K562 (cell line): ENCODE measurements at regions not wholly inside any gene's neighbourhood (a gene's known extent, or its start where the extent isn't known, plus 50 kb on each side); places are given as distances from the start of the nearest gene placed in this dataset.

Source experiments
- ATAC-seq: fragments of 200-7000 bp; cut with Tn5 transposase; 3 replicates; pipeline ENCODE4 v1.9.1; 2020; ENCODE audit warnings: moderate library complexity
- BruUV-seq: library from RNA; stranded (reverse); fragments of 400-500 nt; replicated peaks from 2 replicates; lab custom pipeline; 2021; lab: Mats Ljungman, UMichigan
- CTCF ChIA-PET: fragments of 300-600 bp; formaldehyde crosslinking; extraction: SDS; loops from one replicate; lab custom pipeline; 2021; ENCODE audit warnings: low intra/inter-chr PET ratio; lab: Yijun Ruan, JAX
- POLR2A ChIA-PET: fragments of 300-600, 350-650 bp; sonication (Branson Sonifier 250); formaldehyde crosslinking; extraction: SDS; loops from one replicate; lab custom pipeline; 2021; ENCODE audit warnings: antibody characterized with exemption, inconsistent platforms; lab: Yijun Ruan, JAX
- DNase-seq, 4 experiments: peaks; one replicate each; pipeline versions ENCODE4 v3.0.0 to v3.0.0-alpha.2; 2011 to 2018; ENCODE audit warnings: low spot score in 3 of 4, mixed read lengths in 3 of 4; ENCODE audit errors: extremely low read depth in 1 of 4
- FAIRE-seq: peaks from 2 replicates; lab custom pipeline; 2011; peaks lifted over from hg19 to GRCh38; lab: Jason Lieb, UNC
- H2AFZ ChIP-seq: 2 replicates; pipeline ENCODE4 v1.6.0; 2011; ENCODE audit warnings: low read depth, low read length, control low read depth, inconsistent platforms
- H3K27ac ChIP-seq: fragments of 200-600 bp; 3 replicates; pipeline ENCODE4 v1.8.0; 2011; ENCODE audit warnings: low read depth, mild to moderate bottlenecking, control low read depth, inconsistent platforms, low read length, moderate library complexity, mixed read lengths; ENCODE audit errors: extremely low read depth
- H3K27me3 ChIP-seq, 2 experiments: fragments of 300-600 bp in 1 of 2; 2 replicates in 1 of 2; 3 replicates in 1 of 2; pipeline versions ENCODE4 v1.6.0 to v1.8.0; 2011; ENCODE audit warnings: inconsistent platforms in 2 of 2, low read length in 2 of 2, mild to moderate bottlenecking in 1 of 2, mixed read lengths in 1 of 2, moderate library complexity in 1 of 2; ENCODE audit not compliant: control insufficient read depth in 2 of 2, insufficient read depth in 2 of 2
- H3K36me3 ChIP-seq: fragments of 300-600 bp; 3 replicates; pipeline ENCODE4 v1.8.0; 2011; ENCODE audit warnings: mild to moderate bottlenecking, low read length, inconsistent platforms; ENCODE audit not compliant: control insufficient read depth, insufficient read depth
- H3K4me1 ChIP-seq, 2 experiments: fragments of 200-600 bp in 1 of 2; replicated peaks in 1 of 2; 2 replicates in 1 of 2; 3 replicates in 1 of 2; pipeline versions ENCODE4 v1.5.1 to v1.8.0; 2011; ENCODE audit warnings: inconsistent platforms in 2 of 2, low read length in 2 of 2, mild to moderate bottlenecking in 1 of 2, mixed read lengths in 1 of 2, moderate library complexity in 1 of 2; ENCODE audit not compliant: control insufficient read depth in 2 of 2, insufficient read depth in 2 of 2
- H3K4me2 ChIP-seq: 2 replicates; pipeline ENCODE4 v1.6.1; 2011; ENCODE audit warnings: low read length, control low read depth, inconsistent platforms, mixed read lengths; ENCODE audit not compliant: insufficient read depth
- H3K4me3 ChIP-seq: fragments of 200-600 bp; sonication (generic), shearing (Covaris generic); 2 replicates; pipeline ENCODE4 v1.5.1; 2016; ENCODE audit warnings: control low read depth, inconsistent platforms
- H3K79me2 ChIP-seq: fragments of 200-600 bp; 3 replicates; pipeline ENCODE4 v1.8.0; 2011; ENCODE audit warnings: low read length, inconsistent platforms; ENCODE audit not compliant: control insufficient read depth, insufficient read depth
- H3K9ac ChIP-seq, 2 experiments: 2 replicates each; pipeline versions ENCODE4 v1.6.0 to v1.6.1; 2011; ENCODE audit warnings: low read depth in 2 of 2, low read length in 2 of 2, control low read depth in 1 of 2, inconsistent platforms in 1 of 2, mild to moderate bottlenecking in 1 of 2, mixed read lengths in 1 of 2; ENCODE audit not compliant: insufficient read depth in 1 of 2
- H3K9me1 ChIP-seq: one replicate; pipeline ENCODE4 v1.6.0; 2011; ENCODE audit warnings: inconsistent platforms, mild to moderate bottlenecking, low read length, moderate library complexity; ENCODE audit not compliant: control insufficient read depth, insufficient read depth
- H3K9me3 ChIP-seq: replicated peaks from 2 replicates; pipeline ENCODE4 v1.5.1; 2011; ENCODE audit warnings: low read depth, low read length, inconsistent platforms; ENCODE audit not compliant: control insufficient read depth, insufficient read depth
- H4K20me1 ChIP-seq: replicated peaks from 2 replicates; pipeline ENCODE4 v1.6.1; 2011; ENCODE audit warnings: low read length, inconsistent platforms, mixed read lengths; ENCODE audit not compliant: control insufficient read depth, insufficient read depth
- DPF2 ChIP-seq: fragments of 450-650 bp; IDR thresholded peaks from 2 replicates; pipeline ENCODE4 v1.6.1; 2016
- GATAD2B ChIP-seq: fragments of 450-650 bp; IDR thresholded peaks from 2 replicates; pipeline ENCODE4 v1.6.1; 2017; ENCODE audit warnings: mild to moderate bottlenecking, borderline replicate concordance
- KLF16 ChIP-seq: IDR thresholded peaks from 2 replicates; pipeline ENCODE4 v1.6.1; 2016; ENCODE audit warnings: antibody characterized with exemption
- MBD2 ChIP-seq: sonication (generic); IDR thresholded peaks from 2 replicates; pipeline ENCODE4 v1.6.1; 2016; ENCODE audit warnings: low read depth, borderline replicate concordance
- PHF8 ChIP-seq: fragments of 200-600 bp; sonication (generic); IDR thresholded peaks from 2 replicates; pipeline ENCODE4 v1.6.1; 2012; ENCODE audit warnings: mixed run types, mild to moderate bottlenecking, inconsistent platforms, low read length, moderate library complexity, borderline replicate concordance
- PHTF2 ChIP-seq: fragments of 250-450 bp; sonication (Bioruptor Pico); IDR thresholded peaks from 2 replicates; pipeline ENCODE4 v1.5.0; 2021; ENCODE audit warnings: mild to moderate bottlenecking
- POU5F1 ChIP-seq: fragments of 150-350 bp; IDR thresholded peaks from 2 replicates; pipeline ENCODE4 v1.6.1; 2014; ENCODE audit warnings: borderline replicate concordance, low read length, low read depth, mild to moderate bottlenecking; ENCODE audit not compliant: partially characterized antibody
- SMAD4 ChIP-seq: fragments of 250-450 bp; sonication (Bioruptor Pico); conservative IDR thresholded peaks from 2 replicates; pipeline ENCODE4 v1.8.0; 2021; ENCODE audit warnings: inconsistent platforms, mild to moderate bottlenecking, moderate library complexity
- ZFP36 ChIP-seq: fragments of 150-350 bp; IDR thresholded peaks from 2 replicates; pipeline ENCODE4 v1.6.1; 2018; ENCODE audit warnings: low read length, low read depth; ENCODE audit not compliant: partially characterized antibody
- WGBS: fragments of 100-300 bp; shearing (Covaris generic); methylation state at CpG from one replicate; pipeline ENCODE4 v1.1.6; 2016; ENCODE audit warnings: low coverage, mixed read lengths; ENCODE audit not compliant: insufficient coverage; ENCODE audit errors: missing lambda C conversion rate; 5-methylcytosine and 5-hydroxymethylcytosine counted together
- in situ Hi-C: fragments of 300-500 bp; cut with MboI; formaldehyde crosslinking; loops from 4 replicates; pipeline ENCODE4 v1.15.0; 2018; ENCODE audit warnings: inconsistent platforms, mixed read lengths
- intact Hi-C: fragments of 100-400 bp; cut with micrococcal nuclease; formaldehyde crosslinking; loops from 2 replicates; pipeline ENCODE4 v1.14.2; 2022
- TF ChIP-seq, protein P1 (sequence below): fragments of 450-650 bp; IDR thresholded peaks from 2 replicates; pipeline ENCODE4 v1.6.1; 2016; ENCODE audit warnings: low read depth
- TF ChIP-seq, protein P2 (sequence below): fragments of 450-650 bp; formaldehyde crosslinking; IDR thresholded peaks from 2 replicates; pipeline ENCODE4 v1.4.0; 2022; ENCODE audit warnings: mild to moderate bottlenecking, moderate library complexity
- TF ChIP-seq, protein P3 (sequence below), 2 experiments: IDR thresholded peaks; 2 replicates each; pipeline ENCODE4 v1.6.1; 2012; ENCODE audit warnings: improper control_type of control experiment in 2 of 2, low read depth in 2 of 2, low read length in 2 of 2, borderline replicate concordance in 1 of 2

DNA sequence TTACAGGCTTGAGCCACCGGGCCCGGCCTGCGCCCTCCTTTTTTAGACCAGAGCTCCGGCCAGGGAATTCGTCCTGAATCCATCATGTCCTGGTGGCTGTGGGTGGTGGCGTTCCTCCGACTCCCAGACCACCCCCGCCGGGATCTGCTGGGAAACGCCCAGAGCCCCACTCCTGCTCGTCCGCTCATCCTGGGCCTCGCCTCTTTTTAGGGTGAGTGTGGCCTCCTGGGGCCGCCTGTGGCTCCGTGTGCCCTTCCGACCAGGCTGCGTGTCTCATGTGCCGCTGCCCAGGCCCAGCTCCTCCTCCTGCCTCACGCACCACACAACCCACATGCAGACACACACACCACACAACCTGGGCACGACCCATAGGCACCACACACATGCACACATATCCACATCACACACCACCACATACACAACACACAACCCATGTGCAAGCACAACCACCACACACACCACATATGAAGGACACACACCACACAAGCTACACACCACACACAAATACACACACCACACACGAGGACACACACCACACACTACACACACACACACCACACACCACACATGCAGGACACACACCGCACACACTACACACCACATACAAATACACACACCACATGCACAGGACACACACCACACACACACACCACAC lies 946.2 kb downstream of the BRD1 start:
- no peaks in the 10 kb centered on the region for H3K9me1 ChIP-seq
- H3K79me2 ChIP-seq: no peaks in the 10 kb centered on the region
- FAIRE-seq (no peak), DNase-seq (no peak), ATAC-seq (no peak)
- BruUV-seq: no TSS peak
- intact Hi-C loops: no loop called here
- H3K27ac ChIP-seq: no peak overlapping the region
- POLR2A ChIA-PET: no interaction called here
- H2AFZ ChIP-seq: no peak overlapping the region
- no peak overlapping the region for H3K4me2 ChIP-seq
- H3K4me3 ChIP-seq: no peak overlapping the region
- 22% methylated on average over 12 of the region's 22 CpGs for WGBS
- no peaks in the 10 kb centered on the region for H3K36me3 ChIP-seq
- no peak overlapping the region for H3K9ac ChIP-seq
- no peaks in the 10 kb centered on the region; a peak in 1 of 5 replicates for H3K27me3 ChIP-seq
- H3K4me1 ChIP-seq: no peaks in the 10 kb centered on the region
- in situ Hi-C loops: no loop called here
- no peaks in the 10 kb centered on the region for H4K20me1 ChIP-seq
- CTCF ChIA-PET: no interaction called here
- H3K9me3 ChIP-seq: no peaks in the 10 kb centered on the region
- TF ChIP-seq, protein P1, sequence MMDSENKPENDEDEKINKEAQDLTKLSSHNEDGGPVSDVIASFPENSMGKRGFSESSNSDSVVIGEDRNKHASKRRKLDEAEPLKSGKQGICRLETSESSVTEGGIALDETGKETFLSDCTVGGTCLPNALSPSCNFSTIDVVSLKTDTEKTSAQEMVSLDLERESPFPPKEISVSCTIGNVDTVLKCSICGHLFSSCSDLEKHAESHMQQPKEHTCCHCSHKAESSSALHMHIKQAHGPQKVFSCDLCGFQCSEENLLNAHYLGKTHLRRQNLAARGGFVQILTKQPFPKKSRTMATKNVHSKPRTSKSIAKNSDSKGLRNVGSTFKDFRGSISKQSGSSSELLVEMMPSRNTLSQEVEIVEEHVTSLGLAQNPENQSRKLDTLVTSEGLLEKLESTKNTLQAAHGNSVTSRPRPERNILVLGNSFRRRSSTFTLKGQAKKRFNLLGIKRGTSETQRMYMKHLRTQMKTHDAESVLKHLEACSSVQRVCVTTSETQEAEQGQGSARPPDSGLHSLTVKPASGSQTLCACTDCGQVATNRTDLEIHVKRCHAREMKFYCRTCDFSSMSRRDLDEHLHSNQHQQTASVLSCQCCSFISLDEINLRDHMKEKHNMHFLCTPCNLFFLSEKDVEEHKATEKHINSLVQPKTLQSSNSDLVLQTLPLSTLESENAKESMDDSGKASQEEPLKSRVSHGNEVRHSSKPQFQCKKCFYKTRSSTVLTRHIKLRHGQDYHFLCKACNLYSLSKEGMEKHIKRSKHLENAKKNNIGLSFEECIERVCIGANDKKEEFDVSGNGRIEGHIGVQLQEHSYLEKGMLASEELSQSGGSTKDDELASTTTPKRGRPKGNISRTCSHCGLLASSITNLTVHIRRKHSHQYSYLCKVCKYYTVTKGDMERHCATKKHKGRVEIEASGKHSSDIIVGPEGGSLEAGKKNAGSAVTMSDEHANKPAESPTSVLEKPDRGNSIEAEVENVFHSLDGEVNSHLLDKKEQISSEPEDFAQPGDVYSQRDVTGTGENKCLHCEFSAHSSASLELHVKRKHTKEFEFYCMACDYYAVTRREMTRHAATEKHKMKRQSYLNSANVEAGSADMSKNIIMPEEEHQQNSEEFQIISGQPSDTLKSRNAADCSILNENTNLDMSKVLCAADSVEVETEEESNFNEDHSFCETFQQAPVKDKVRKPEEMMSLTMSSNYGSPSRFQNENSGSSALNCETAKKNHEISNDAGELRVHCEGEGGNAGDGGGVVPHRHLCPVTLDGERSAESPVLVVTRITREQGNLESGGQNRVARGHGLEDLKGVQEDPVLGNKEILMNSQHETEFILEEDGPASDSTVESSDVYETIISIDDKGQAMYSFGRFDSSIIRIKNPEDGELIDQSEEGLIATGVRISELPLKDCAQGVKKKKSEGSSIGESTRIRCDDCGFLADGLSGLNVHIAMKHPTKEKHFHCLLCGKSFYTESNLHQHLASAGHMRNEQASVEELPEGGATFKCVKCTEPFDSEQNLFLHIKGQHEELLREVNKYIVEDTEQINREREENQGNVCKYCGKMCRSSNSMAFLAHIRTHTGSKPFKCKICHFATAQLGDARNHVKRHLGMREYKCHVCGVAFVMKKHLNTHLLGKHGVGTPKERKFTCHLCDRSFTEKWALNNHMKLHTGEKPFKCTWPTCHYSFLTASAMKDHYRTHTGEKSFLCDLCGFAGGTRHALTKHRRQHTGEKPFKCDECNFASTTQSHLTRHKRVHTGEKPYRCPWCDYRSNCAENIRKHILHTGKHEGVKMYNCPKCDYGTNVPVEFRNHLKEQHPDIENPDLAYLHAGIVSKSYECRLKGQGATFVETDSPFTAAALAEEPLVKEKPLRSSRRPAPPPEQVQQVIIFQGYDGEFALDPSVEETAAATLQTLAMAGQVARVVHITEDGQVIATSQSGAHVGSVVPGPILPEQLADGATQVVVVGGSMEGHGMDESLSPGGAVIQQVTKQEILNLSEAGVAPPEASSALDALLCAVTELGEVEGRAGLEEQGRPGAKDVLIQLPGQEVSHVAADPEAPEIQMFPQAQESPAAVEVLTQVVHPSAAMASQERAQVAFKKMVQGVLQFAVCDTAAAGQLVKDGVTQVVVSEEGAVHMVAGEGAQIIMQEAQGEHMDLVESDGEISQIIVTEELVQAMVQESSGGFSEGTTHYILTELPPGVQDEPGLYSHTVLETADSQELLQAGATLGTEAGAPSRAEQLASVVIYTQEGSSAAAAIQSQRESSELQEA: no peak
- TF ChIP-seq ZFP36: no peak
- no peak for TF ChIP-seq POU5F1
- TF ChIP-seq GATAD2B: no peak
- no peak for TF ChIP-seq PHF8
- no peak for TF ChIP-seq DPF2
- TF ChIP-seq, protein P2, sequence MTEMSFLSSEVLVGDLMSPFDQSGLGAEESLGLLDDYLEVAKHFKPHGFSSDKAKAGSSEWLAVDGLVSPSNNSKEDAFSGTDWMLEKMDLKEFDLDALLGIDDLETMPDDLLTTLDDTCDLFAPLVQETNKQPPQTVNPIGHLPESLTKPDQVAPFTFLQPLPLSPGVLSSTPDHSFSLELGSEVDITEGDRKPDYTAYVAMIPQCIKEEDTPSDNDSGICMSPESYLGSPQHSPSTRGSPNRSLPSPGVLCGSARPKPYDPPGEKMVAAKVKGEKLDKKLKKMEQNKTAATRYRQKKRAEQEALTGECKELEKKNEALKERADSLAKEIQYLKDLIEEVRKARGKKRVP (CRISPR knock-in tag): no peak
- TF ChIP-seq PHTF2 (CRISPR knock-in tag): no peak
- TF ChIP-seq KLF16: no peak
- TF ChIP-seq SMAD4 (CRISPR knock-in tag): no peak
- TF ChIP-seq, protein P3, sequence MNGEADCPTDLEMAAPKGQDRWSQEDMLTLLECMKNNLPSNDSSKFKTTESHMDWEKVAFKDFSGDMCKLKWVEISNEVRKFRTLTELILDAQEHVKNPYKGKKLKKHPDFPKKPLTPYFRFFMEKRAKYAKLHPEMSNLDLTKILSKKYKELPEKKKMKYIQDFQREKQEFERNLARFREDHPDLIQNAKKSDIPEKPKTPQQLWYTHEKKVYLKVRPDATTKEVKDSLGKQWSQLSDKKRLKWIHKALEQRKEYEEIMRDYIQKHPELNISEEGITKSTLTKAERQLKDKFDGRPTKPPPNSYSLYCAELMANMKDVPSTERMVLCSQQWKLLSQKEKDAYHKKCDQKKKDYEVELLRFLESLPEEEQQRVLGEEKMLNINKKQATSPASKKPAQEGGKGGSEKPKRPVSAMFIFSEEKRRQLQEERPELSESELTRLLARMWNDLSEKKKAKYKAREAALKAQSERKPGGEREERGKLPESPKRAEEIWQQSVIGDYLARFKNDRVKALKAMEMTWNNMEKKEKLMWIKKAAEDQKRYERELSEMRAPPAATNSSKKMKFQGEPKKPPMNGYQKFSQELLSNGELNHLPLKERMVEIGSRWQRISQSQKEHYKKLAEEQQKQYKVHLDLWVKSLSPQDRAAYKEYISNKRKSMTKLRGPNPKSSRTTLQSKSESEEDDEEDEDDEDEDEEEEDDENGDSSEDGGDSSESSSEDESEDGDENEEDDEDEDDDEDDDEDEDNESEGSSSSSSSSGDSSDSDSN (IDR thresholded peaks at IDR 0.05; ENCODE audit: borderline replicate concordance in 1 of 2, low read depth in 2 of 2, low read length in 2 of 2): no peak
- TF ChIP-seq MBD2: no peak
